ENCODE measurements at regions not wholly inside any gene's neighbourhood (a gene's known extent, or its start where the extent isn't known, plus 50 kb on each side); places are given as distances from the start of the nearest gene placed in this dataset.
"Not testable (repeated sequence)": the region's sequence is repeated elsewhere in the genome, so short reads cannot be mapped to it uniquely, and the experiment has no call there.

GRCh38 chr3:25145176-25145575 is 282.9 kb upstream of the RARB start:
- DNase-seq (ENCODE audit: low read depth) = no peak

GRCh38 chr3:25150199-25150598 is 277.9 kb upstream of the RARB start:
- no peak for DNase-seq (ENCODE audit: low read depth)

- no peak for DNase-seq (ENCODE audit: low read depth)
Observed at GRCh38 chr3:25151281-25151902, 276.7 kb upstream of the RARB start.

GRCh38 chr3:25151903-25152295 is 276.2 kb upstream of the RARB start:
- no peak for DNase-seq (ENCODE audit: low read depth)

GRCh38 chr3:25153136-25153535 is 274.9 kb upstream of the RARB start:
- DNase-seq (ENCODE audit: low read depth) = no peak

- no peak for DNase-seq (ENCODE audit: low read depth)
Observed at GRCh38 chr3:25153561-25153960, 274.5 kb upstream of the RARB start.

GRCh38 chr3:25155652-25156471 is 272.2 kb upstream of the RARB start:
- DNase-seq (ENCODE audit: low read depth) = peak; percentile 8

- DNase-seq (ENCODE audit: low read depth) = peak; percentile 67
Observed at GRCh38 chr3:25156626-25157025, 271.4 kb upstream of the RARB start.

- DNase-seq (ENCODE audit: low read depth) = no peak
Observed at GRCh38 chr3:25165306-25165705, 262.8 kb upstream of the RARB start.

GRCh38 chr3:25166016-25166415 is 262.0 kb upstream of the RARB start:
- DNase-seq (ENCODE audit: low read depth) = no peak

- no peak for DNase-seq (ENCODE audit: low read depth)
Observed at GRCh38 chr3:25169151-25169550, 258.9 kb upstream of the RARB start.

- DNase-seq (ENCODE audit: low read depth) = no peak
Observed at GRCh38 chr3:25170021-25170420, 258.0 kb upstream of the RARB start.

- no peak for DNase-seq (ENCODE audit: low read depth)
Observed at GRCh38 chr3:25171118-25171807, 256.8 kb upstream of the RARB start.

- DNase-seq (ENCODE audit: low read depth) = no peak
Observed at GRCh38 chr3:25171897-25172296, 256.2 kb upstream of the RARB start.

- DNase-seq (ENCODE audit: low read depth) = no peak
Observed at GRCh38 chr3:25173606-25174005, 254.5 kb upstream of the RARB start.

- DNase-seq (ENCODE audit: low read depth) = no peak
Observed at GRCh38 chr3:25174251-25174650, 253.8 kb upstream of the RARB start.

- no peak for DNase-seq (ENCODE audit: low read depth)
Observed at GRCh38 chr3:25177041-25177440, 251.0 kb upstream of the RARB start.

- DNase-seq (ENCODE audit: low read depth) = no peak
Observed at GRCh38 chr3:25178672-25179071, 249.4 kb upstream of the RARB start.

- no peak for DNase-seq (ENCODE audit: low read depth)
Observed at GRCh38 chr3:25181096-25181495, 247.0 kb upstream of the RARB start.

GRCh38 chr3:25182794-25183193 is 245.3 kb upstream of the RARB start:
- no peak for DNase-seq (ENCODE audit: low read depth)

GRCh38 chr3:25184641-25185250 is 243.3 kb upstream of the RARB start:
- no peak for DNase-seq (ENCODE audit: low read depth)

- no peak for DNase-seq (ENCODE audit: low read depth)
Observed at GRCh38 chr3:25191673-25192072, 236.4 kb upstream of the RARB start.

GRCh38 chr3:25199567-25199966 is 228.5 kb upstream of the RARB start:
- DNase-seq (ENCODE audit: low read depth) = not testable (repeated sequence)
